Activated CD4-positive, alpha-beta T cell treated with anti-CD3 and anti-CD28 coated beads for 24 hours (primary cell): ENCODE measurements at regions not wholly inside any gene's neighbourhood (a gene's known extent, or its start where the extent isn't known, plus 50 kb on each side); places are given as distances from the start of the nearest gene placed in this dataset.
A peak's percentile ranks its signal among the peaks of the same experiment; 100 is the strongest.
"Not testable (repeated sequence)": the region's sequence is repeated elsewhere in the genome, so short reads cannot be mapped to it uniquely, and the experiment has no call there.

ENCODE experiments used
- DNase-seq, 2 donors: peaks; one replicate each; pipeline ENCODE4 v3.0.0-alpha.2; 2020; ENCODE audit warnings: low read depth in 2 of 2

GRCh38 chr7:39825401-39825980, 124.6 kb upstream of the CDK13 start:
- DNase-seq: no peak

DNA sequence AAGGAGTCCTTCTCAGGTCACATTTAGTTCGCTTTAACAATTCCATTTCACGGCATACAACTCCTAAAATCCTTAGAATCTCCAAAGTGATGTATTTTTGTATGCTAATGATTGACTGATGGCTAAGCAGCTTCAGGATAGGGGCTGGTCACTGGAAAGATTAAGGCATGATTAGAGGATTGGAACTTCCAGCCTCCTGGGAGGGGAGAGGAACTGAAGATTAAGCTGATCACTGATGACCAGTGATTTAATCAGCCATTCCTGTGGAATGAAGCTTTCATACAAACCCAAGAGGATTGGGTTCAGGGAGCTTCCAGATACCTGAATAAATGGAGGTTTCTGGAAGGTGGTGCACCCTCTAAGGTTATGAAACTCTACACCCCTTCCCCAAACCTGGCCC, 123.9 kb upstream of the CDK13 start:
- no peak for DNase-seq

GRCh38 chr7:39827571-39827970, 122.5 kb upstream of the CDK13 start:
- no peak for DNase-seq

GRCh38 chr7:39829028-39829427, 121.0 kb upstream of the CDK13 start:
- no peak for DNase-seq

- no peak for DNase-seq
Measured at GRCh38 chr7:39832519-39833085, 117.5 kb upstream of the CDK13 start.

DNA sequence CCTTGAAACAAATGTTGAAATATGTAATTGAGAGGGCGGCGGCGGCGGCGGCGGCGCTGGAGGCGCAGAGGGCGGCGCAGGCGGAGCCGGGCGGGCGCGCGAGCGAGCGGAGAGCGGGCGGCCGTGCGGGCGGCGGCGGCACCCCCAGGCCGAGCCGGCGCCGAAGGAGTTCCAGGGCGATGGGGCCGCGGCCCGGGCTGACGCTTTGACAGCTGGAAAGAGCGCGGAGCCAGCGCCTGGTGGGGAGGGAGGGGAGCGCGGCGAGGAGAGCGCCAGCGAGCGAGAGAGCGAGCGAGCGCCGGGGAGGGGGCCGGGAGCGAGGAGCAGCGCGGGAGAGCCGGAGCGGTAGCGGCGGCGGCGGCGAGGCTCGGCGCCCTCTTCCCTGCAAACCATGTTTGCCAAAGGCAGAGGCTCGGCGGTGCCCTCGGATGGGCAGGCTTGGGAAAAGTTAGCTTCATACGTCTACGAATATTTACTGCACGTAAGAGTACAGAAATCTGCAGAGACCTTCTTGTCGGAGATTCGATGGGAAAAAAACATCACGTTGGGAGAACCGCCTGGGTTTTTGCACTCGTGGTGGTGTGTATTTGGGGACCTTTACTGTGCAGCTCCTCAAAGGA, 116.8 kb upstream of the CDK13 start:
- DNase-seq: peak; percentile 6 to 47

- DNase-seq: not testable (repeated sequence)
Measured at GRCh38 chr7:39833865-39834634, 116.0 kb upstream of the CDK13 start.

DNA sequence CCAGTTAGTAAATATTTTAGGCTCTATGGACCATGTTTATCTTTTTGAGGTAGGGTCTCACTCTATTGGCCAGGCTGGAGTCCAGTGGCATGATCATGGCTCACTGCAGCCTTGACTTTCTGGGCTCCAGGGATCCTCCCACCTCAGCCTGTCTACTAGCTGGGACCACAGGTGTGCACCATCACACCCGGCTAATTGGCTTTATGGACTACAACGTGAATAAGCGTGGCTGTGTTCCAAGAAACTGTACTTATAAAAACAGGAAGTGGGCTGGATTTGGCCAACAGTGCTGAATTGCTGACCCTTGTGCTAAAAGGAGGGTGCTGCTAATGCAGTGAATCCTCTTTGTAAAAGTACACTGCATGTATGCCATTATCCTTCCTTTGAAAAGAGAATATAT, 111.7 kb upstream of the CDK13 start:
- no peak for DNase-seq

GRCh38 chr7:39845006-39845405, 105.0 kb upstream of the CDK13 start:
- no peak for DNase-seq

- DNase-seq: no peak
Measured at GRCh38 chr7:39847227-39847626, 102.8 kb upstream of the CDK13 start.

DNA sequence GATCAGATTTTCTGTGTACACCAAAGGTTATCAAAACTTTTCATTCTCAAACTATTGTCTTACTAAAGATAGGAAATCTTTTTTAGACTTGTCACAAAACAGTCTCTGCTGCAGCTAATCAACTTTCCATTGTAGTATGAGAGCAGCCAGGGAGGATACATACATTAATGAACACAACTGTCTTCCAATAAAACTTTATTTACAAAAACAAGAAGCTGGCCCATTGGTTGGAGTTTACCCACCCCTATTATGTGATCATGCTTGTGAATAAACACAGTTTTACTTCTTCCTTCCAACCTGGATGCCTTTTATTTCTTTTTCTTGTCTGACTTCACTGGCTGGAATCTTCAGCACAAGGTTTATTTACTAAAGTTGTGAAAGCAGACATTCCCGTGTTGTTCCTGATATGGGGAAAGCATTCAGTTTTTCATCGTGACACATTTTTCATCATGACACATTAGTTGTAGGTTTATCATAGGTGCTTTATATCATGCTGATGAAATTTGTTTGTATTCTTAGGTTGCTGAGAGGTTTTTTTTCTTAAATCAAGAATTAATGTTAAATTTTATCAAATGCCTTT, 98.5 kb upstream of the CDK13 start:
- DNase-seq: no peak

GRCh38 chr7:39854616-39855324, 95.3 kb upstream of the CDK13 start:
- DNase-seq: not testable (repeated sequence)

DNA sequence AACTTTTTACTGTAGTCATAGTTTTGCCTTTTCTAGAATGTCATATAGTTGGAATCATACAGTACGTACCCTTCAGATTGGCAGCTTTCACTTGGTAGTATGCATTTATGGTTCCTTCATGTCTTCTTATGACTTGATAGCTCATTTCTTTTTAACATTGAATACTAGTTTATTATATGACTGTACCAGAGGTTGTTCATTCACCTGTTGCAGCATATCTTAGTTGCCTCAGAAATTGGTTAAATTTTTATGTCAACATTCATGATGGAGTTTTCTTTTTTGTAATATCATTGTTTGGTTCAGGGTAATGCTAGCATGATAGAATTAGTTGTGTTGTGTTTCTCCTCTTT, 94.8 kb upstream of the CDK13 start:
- no peak for DNase-seq

- DNase-seq: not testable (repeated sequence)
Measured at GRCh38 chr7:39863675-39864322, 86.3 kb upstream of the CDK13 start.

DNA sequence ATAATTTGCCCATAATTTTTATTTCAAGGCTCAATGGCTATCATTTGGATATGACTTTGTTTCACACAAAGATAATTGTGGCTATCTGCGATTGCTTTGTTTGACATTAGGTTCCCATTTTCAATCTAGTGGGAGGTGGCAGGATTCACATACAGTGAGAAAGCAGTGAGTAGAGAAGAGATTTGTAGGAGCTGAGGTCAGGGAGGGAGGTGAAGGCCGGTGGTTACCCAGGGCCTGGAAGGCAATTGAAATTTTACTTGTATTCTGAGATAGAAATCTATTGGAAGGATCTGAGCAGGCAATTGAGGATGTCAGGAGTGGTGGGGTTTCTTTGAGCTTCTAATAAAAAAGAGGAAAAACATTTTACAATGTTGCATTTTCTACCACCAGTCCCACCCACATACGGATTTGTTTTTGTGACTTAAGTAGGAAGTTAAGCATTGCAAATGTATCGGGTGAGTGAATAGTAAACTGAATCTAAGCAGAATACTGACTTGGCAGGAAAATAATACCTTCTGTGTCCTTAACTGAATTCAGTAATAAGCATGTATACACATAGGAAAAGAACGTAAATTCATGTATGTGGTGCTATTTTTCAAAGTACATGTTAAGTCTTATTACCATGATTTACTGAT, 80.1 kb upstream of the CDK13 start:
- DNase-seq: not testable (repeated sequence)

GRCh38 chr7:39871610-39872009, 78.4 kb upstream of the CDK13 start:
- DNase-seq: not testable (repeated sequence)

DNA sequence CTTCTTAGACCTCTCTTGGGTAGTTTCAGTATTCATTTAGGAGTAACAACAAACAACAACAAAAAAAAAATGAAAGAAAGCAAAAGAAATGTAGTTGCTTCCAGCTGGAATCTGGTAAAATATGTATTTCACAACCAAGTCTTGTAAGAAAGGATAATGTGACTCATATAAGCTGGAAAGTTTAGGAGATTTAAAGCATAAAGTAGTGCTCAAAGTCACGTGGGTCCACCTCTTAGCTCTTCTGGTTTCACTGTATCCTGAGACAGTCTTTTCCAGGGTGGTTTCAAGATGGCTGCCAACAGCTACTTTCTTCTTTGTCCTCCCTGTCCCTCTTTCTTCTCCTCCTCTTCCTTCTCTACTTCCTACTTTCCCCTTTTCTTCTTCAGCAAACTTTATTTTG, 69.5 kb upstream of the CDK13 start:
- DNase-seq: no peak

DNA sequence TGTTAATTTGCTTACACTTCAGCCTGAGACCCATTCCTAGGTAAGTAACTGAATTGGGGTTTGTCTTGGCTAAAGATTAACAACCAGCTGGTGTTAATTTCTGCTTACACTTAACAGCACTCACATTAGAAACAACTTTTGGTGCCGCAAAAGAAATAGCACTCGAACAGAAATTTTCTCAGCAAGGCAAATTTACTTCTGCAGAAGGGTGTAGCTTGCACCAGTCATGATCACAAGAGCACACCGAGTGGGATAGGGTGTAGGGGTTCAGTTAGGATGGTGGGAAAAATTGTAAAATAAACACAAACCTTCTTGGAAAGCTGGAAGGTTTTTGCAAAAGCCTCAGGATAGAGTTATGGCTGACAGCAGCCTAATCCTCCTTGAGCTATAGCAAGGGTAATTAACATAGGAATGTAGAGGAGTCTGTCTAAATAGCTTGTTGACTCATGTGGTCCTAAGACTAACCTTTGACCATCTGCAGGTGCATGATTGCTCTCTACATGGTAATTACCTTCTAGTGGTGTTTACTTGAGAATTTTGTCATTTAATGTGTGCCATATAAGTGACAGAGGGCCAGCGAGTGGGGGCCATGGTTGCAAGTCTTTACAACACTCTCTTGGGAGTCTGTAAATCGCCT, 67.8 kb upstream of the CDK13 start:
- no peak for DNase-seq

- no peak for DNase-seq
Measured at GRCh38 chr7:39883812-39884390, 66.2 kb upstream of the CDK13 start.
